ENCODE measurements at regions not wholly inside any gene's neighbourhood (a gene's known extent, or its start where the extent isn't known, plus 50 kb on each side); places are given as distances from the start of the nearest gene placed in this dataset.

- TF ChIP-seq CTCF (IDR thresholded peaks at IDR 0.05; ENCODE audit: low read depth, low read length, poor library complexity, severe bottlenecking) (no peak), EZH2phosphoT487 (IDR thresholded peaks at IDR 0.05; ENCODE audit: borderline replicate concordance, low read length) (no peak)
- H3K27me3 ChIP-seq (ENCODE audit: control insufficient read depth, low read length) = no peaks in the 10 kb centered on the region
- no peaks in the 10 kb centered on the region for H4K20me1 ChIP-seq (ENCODE audit: control insufficient read depth, insufficient read depth, low read depth, low read length)
- no peaks in the 10 kb centered on the region for H3K36me3 ChIP-seq (ENCODE audit: control insufficient read depth, low read length)
- H3F3A ChIP-seq (ENCODE audit: control insufficient read depth, insufficient read depth) = no peaks in the 10 kb centered on the region
- H3K9me3 ChIP-seq (ENCODE audit: control insufficient read depth, insufficient read depth, low read length) = no peaks in the 10 kb centered on the region
- no peaks in the 10 kb centered on the region for H3K79me2 ChIP-seq (ENCODE audit: control insufficient read depth, low read length)
- H3K9me2 ChIP-seq (replicated peaks; ENCODE audit: control insufficient read depth, low read length) = no peaks in the 10 kb centered on the region
- H3K4me2 ChIP-seq (ENCODE audit: low read length) = no peak overlapping the region
- no peak overlapping the region for H3K27ac ChIP-seq (ENCODE audit: low read depth, low read length)
- no peaks in the 10 kb centered on the region for H3K4me1 ChIP-seq (ENCODE audit: control insufficient read depth, low read length)
- no peak overlapping the region for H3K4me3 ChIP-seq (ENCODE audit: low read length)
Observed at GRCh38 chr10:44696496-44696895, 214.6 kb upstream of the TMEM72 start.

DNA sequence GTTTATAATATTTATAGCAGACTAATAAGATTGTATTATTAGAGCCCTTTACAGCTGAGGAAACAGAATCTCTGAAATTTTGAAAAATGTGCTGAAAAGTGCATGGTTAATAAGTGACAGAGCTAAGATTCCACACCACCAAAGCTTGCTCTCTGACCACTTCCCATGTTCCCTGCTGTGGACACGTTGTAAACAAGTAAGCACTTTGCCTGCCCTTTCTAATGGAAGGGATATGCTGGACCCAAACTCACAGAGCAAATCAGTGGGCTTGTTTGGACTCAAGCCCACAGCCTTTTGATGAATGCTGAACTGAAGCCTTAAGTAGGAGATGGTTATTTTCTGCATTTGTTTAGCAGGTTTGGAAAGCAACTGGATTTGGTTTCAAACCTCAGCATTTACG lies 214.0 kb upstream of the TMEM72 start:
- Histone ChIP-seq H3F3A (ENCODE audit: control insufficient read depth, insufficient read depth) (no peaks in the 10 kb centered on the region), H4K20me1 (ENCODE audit: control insufficient read depth, insufficient read depth, low read depth, low read length) (no peaks in the 10 kb centered on the region), H3K4me1 (ENCODE audit: control insufficient read depth, low read length) (no peaks in the 10 kb centered on the region), H3K27me3 (ENCODE audit: control insufficient read depth, low read length) (no peaks in the 10 kb centered on the region), H3K9me2 (replicated peaks; ENCODE audit: control insufficient read depth, low read length) (no peaks in the 10 kb centered on the region), H3K4me2 (ENCODE audit: low read length) (no peak overlapping the region), H3K27ac (ENCODE audit: low read depth, low read length) (no peak overlapping the region), H3K79me2 (ENCODE audit: control insufficient read depth, low read length) (no peaks in the 10 kb centered on the region), H3K4me3 (ENCODE audit: low read length) (no peak overlapping the region), H3K9me3 (ENCODE audit: control insufficient read depth, insufficient read depth, low read length) (no peaks in the 10 kb centered on the region), H3K36me3 (ENCODE audit: control insufficient read depth, low read length) (no peaks in the 10 kb centered on the region)
- TF ChIP-seq CTCF (IDR thresholded peaks at IDR 0.05; ENCODE audit: low read depth, low read length, poor library complexity, severe bottlenecking) (no peak), EZH2phosphoT487 (IDR thresholded peaks at IDR 0.05; ENCODE audit: borderline replicate concordance, low read length) (no peak)

- no peaks in the 10 kb centered on the region for H3K36me3 ChIP-seq (ENCODE audit: control insufficient read depth, low read length)
- no peaks in the 10 kb centered on the region for H3K79me2 ChIP-seq (ENCODE audit: control insufficient read depth, low read length)
- H4K20me1 ChIP-seq (ENCODE audit: control insufficient read depth, insufficient read depth, low read depth, low read length) = no peaks in the 10 kb centered on the region
- H3K4me1 ChIP-seq (ENCODE audit: control insufficient read depth, low read length) = no peaks in the 10 kb centered on the region
- no peaks in the 10 kb centered on the region for H3F3A ChIP-seq (ENCODE audit: control insufficient read depth, insufficient read depth)
- TF ChIP-seq CTCF (IDR thresholded peaks at IDR 0.05; ENCODE audit: low read depth, low read length, poor library complexity, severe bottlenecking) = no peak
- TF ChIP-seq EZH2phosphoT487 (IDR thresholded peaks at IDR 0.05; ENCODE audit: borderline replicate concordance, low read length) = no peak
- H3K9me3 ChIP-seq (ENCODE audit: control insufficient read depth, insufficient read depth, low read length) = no peaks in the 10 kb centered on the region
- H3K4me2 ChIP-seq (ENCODE audit: low read length) = no peak overlapping the region
- H3K4me3 ChIP-seq (ENCODE audit: low read length) = no peak overlapping the region
- no peak overlapping the region for H3K27ac ChIP-seq (ENCODE audit: low read depth, low read length)
- H3K9me2 ChIP-seq (replicated peaks; ENCODE audit: control insufficient read depth, low read length) = no peaks in the 10 kb centered on the region
- no peaks in the 10 kb centered on the region for H3K27me3 ChIP-seq (ENCODE audit: control insufficient read depth, low read length)
Observed at GRCh38 chr10:44702531-44702930, 208.6 kb upstream of the TMEM72 start.

Measured in DOHH2 (cell line).